ENCODE measurements at regions not wholly inside any gene's neighbourhood (a gene's known extent, or its start where the extent isn't known, plus 50 kb on each side); places are given as distances from the start of the nearest gene placed in this dataset.

- Histone ChIP-seq H3K9me3 (no peaks in the 10 kb centered on the region), H3K4me1 (no peaks in the 10 kb centered on the region), H3K27ac (no peak overlapping the region), H3K36me3 (no peaks in the 10 kb centered on the region), H3K4me3 (no peak overlapping the region), H3K27me3 (no peaks in the 10 kb centered on the region)
- DNase-seq (ENCODE audit: low spot score in 2 of 2): no peak
- TF ChIP-seq CTCF (IDR thresholded peaks at IDR 0.05) (no peak), POLR2AphosphoS5 (IDR thresholded peaks at IDR 0.05) (no peak), POLR2A (IDR thresholded peaks at IDR 0.05) (no peak)
- intact Hi-C loops (cut with DNase I; ENCODE audit: low total_unique reads): no loop called here
These were observed 611.2 kb upstream of the ADGRL4 start for GRCh38 chr1:79617777-79618176.

GRCh38 chr1:79614762-79615161 is 608.2 kb upstream of the ADGRL4 start:
- Histone ChIP-seq H3K4me1 (no peaks in the 10 kb centered on the region), H3K27ac (no peak overlapping the region), H3K4me3 (no peak overlapping the region), H3K36me3 (no peaks in the 10 kb centered on the region), H3K27me3 (no peaks in the 10 kb centered on the region), H3K9me3 (no peaks in the 10 kb centered on the region)
- TF ChIP-seq POLR2AphosphoS5 (IDR thresholded peaks at IDR 0.05) (no peak), CTCF (IDR thresholded peaks at IDR 0.05) (no peak), POLR2A (IDR thresholded peaks at IDR 0.05) (no peak)
- intact Hi-C loops (cut with DNase I; ENCODE audit: low total_unique reads): no loop called here
- DNase-seq (ENCODE audit: low spot score in 2 of 2): no peak

GRCh38 chr1:79614106-79614505 is 607.6 kb upstream of the ADGRL4 start:
- no peak for DNase-seq (ENCODE audit: low spot score in 2 of 2)
- Histone ChIP-seq H3K9me3 (no peaks in the 10 kb centered on the region), H3K4me3 (no peak overlapping the region), H3K4me1 (no peaks in the 10 kb centered on the region), H3K27me3 (no peaks in the 10 kb centered on the region), H3K36me3 (no peaks in the 10 kb centered on the region), H3K27ac (no peak overlapping the region)
- TF ChIP-seq POLR2AphosphoS5 (IDR thresholded peaks at IDR 0.05) (no peak), CTCF (IDR thresholded peaks at IDR 0.05) (no peak), POLR2A (IDR thresholded peaks at IDR 0.05) (no peak)
- intact Hi-C loops (cut with DNase I; ENCODE audit: low total_unique reads): no loop called here

GRCh38 chr1:79613046-79613445 is 606.5 kb upstream of the ADGRL4 start:
- no peak overlapping the region for H3K4me3 ChIP-seq
- DNase-seq (ENCODE audit: low spot score in 2 of 2): no peak
- intact Hi-C loops (cut with DNase I; ENCODE audit: low total_unique reads): no loop called here
- no peaks in the 10 kb centered on the region for H3K9me3 ChIP-seq
- no peaks in the 10 kb centered on the region for H3K36me3 ChIP-seq
- no peak overlapping the region for H3K27ac ChIP-seq
- H3K4me1 ChIP-seq: no peaks in the 10 kb centered on the region
- no peaks in the 10 kb centered on the region for H3K27me3 ChIP-seq
- TF ChIP-seq CTCF (IDR thresholded peaks at IDR 0.05) (no peak), POLR2A (IDR thresholded peaks at IDR 0.05) (no peak), POLR2AphosphoS5 (IDR thresholded peaks at IDR 0.05) (no peak)

GRCh38 chr1:79604490-79605198 is 598.1 kb upstream of the ADGRL4 start:
- TF ChIP-seq POLR2A (IDR thresholded peaks at IDR 0.05) (no peak), CTCF (IDR thresholded peaks at IDR 0.05) (no peak)
- Histone ChIP-seq H3K4me3 (no peak overlapping the region), H3K36me3 (no peaks in the 10 kb centered on the region), H3K27ac (no peak overlapping the region), H3K9me3 (peaks cover 0 to 5% of the 10 kb centered on the region in 2 donors), H3K27me3 (no peaks in the 10 kb centered on the region), H3K4me1 (no peaks in the 10 kb centered on the region)
- intact Hi-C loops (cut with DNase I; ENCODE audit: low total_unique reads): no loop called here
- DNase-seq (ENCODE audit: low spot score in 2 of 2): no peak

All from breast epithelium (tissue), 4 donors.